ENCODE measurements at regions not wholly inside any gene's neighbourhood (a gene's known extent, or its start where the extent isn't known, plus 50 kb on each side); places are given as distances from the start of the nearest gene placed in this dataset.

GRCh38 chr2:146964494-146964893 is 880.3 kb upstream of the ACVR2A start:
- Histone ChIP-seq H4K91ac (ENCODE audit: insufficient read length, low read depth, low read length) (no peak overlapping the region), H4K5ac (ENCODE audit: insufficient read length, low read depth, low read length) (no peak overlapping the region), H2BK12ac (ENCODE audit: insufficient read length, low read depth, low read length) (no peak overlapping the region), H2AFZ (ENCODE audit: low read length) (no peak overlapping the region), H3K18ac (ENCODE audit: insufficient read length, low read depth, low read length) (no peak overlapping the region), H3K9ac (ENCODE audit: extremely low read depth, insufficient read length, low read length) (no peak overlapping the region), H3K79me1 (ENCODE audit: insufficient read depth, low read depth, low read length, poor library complexity, severe bottlenecking) (no peaks in the 10 kb centered on the region), H3K27me3 (ENCODE audit: insufficient read depth, low read length) (no peaks in the 10 kb centered on the region), H2BK120ac (ENCODE audit: low read depth, low read length, poor library complexity, severe bottlenecking) (no peak overlapping the region), H2BK20ac (ENCODE audit: low read depth, low read length, poor library complexity, severe bottlenecking) (no peak overlapping the region), H2BK5ac (ENCODE audit: insufficient read length, low read length) (no peak overlapping the region), H3K4me2 (ENCODE audit: insufficient read depth, insufficient read length, low read length) (no peak overlapping the region), H3K56ac (ENCODE audit: insufficient read length, low read depth, low read length) (no peak overlapping the region), H3K23ac (ENCODE audit: insufficient read length, low read depth, low read length) (no peak overlapping the region), H3T11ph (ENCODE audit: low read length) (no peak overlapping the region), H2AK5ac (ENCODE audit: insufficient read length, low read length) (no peak overlapping the region), H3K9me3 (ENCODE audit: control insufficient read depth, low read depth, low read length) (no peaks in the 10 kb centered on the region), H3K4ac (ENCODE audit: low read depth, low read length) (no peak overlapping the region), H3K14ac (ENCODE audit: insufficient read depth, low read length) (no peak overlapping the region), H3K27ac (ENCODE audit: insufficient read length, low read depth, low read length) (no peak overlapping the region), H3K79me2 (ENCODE audit: insufficient read depth, low read length) (no peaks in the 10 kb centered on the region), H2BK15ac (ENCODE audit: low read depth, low read length) (no peak overlapping the region), H3K4me1 (ENCODE audit: insufficient read depth, low read length) (no peaks in the 10 kb centered on the region), H4K8ac (replicated peaks; ENCODE audit: insufficient read length, low read depth, low read length) (no peak overlapping the region), H3K23me2 (ENCODE audit: insufficient read length, low read depth, low read length, poor library complexity, severe bottlenecking) (no peaks in the 10 kb centered on the region), H4K20me1 (ENCODE audit: control insufficient read depth, insufficient read depth, insufficient read length) (no peaks in the 10 kb centered on the region)
- no peak overlapping the region for H3K27ac Mint-ChIP-seq
- no peak for DNase-seq
- H3K4me3 Mint-ChIP-seq, result no peak overlapping the region
- no peaks in the 10 kb centered on the region for H3K27me3 Mint-ChIP-seq (ENCODE audit: low read depth)
- H3K9me3 Mint-ChIP-seq, result peaks cover 16% of the 10 kb centered on the region in 2 experiments
- H3K36me3 Mint-ChIP-seq (ENCODE audit: insufficient read depth in 1 of 3, low read depth in 3 of 3), result peaks cover 6 to 12% (median 8%) of the 10 kb centered on the region in 3 experiments; a peak in 6 of 7 replicates
- TF ChIP-seq CTCF (conservative IDR thresholded peaks at IDR 0.05), result no peak
- H3K4me1 Mint-ChIP-seq, result no peaks in the 10 kb centered on the region
- WGBS (ENCODE audit: extremely low coverage, insufficient read length, low lambda C conversion rate), result no CpG with 5 or more reads among the region's 1 CpG
